Neural progenitor cell (in vitro differentiated cells): ENCODE measurements at regions not wholly inside any gene's neighbourhood (a gene's known extent, or its start where the extent isn't known, plus 50 kb on each side); places are given as distances from the start of the nearest gene placed in this dataset.
"Not testable (repeated sequence)": the region's sequence is repeated elsewhere in the genome, so short reads cannot be mapped to it uniquely, and the experiment has no call there.

Experiments
- EZH2 ChIP-seq: fragments of 200-600 bp; sonication (generic); IDR thresholded peaks from 2 replicates; pipeline ENCODE4 v1.6.1; 2017; ENCODE audit warnings: antibody characterized with exemption, mild to moderate bottlenecking, moderate library complexity
- EZH2phosphoT487 ChIP-seq: fragments of 200-600 bp; sonication (generic); IDR thresholded peaks from 2 replicates; pipeline ENCODE4 v1.6.1; 2017; ENCODE audit warnings: antibody characterized with exemption
- TF ChIP-seq, protein P1 (sequence below): fragments of 200-600 bp; sonication (generic); IDR thresholded peaks from 2 replicates; pipeline ENCODE4 v1.5.1; 2017; ENCODE audit warnings: antibody characterized with exemption, mild to moderate bottlenecking

DNA sequence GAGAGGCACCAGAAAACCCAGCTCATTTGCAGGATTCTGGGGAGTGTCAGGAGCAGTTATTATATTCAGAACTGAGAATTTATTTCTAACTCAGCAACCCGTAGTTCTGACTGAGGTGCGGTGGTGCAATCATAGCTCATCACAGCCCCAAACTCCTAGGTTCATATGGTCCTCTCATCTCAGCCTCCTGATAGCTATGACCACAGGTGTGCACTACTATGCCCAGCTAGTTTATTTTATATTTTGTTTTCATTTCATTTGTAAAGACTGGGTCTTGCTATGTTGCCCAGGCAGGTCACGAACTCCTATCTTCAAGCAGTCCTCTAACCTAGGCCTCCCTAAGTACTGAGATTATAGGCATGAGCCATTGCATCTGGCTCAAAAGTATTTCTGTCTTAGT lies 4819.8 kb upstream of the OR11H1 start:
- TF ChIP-seq, protein P1, sequence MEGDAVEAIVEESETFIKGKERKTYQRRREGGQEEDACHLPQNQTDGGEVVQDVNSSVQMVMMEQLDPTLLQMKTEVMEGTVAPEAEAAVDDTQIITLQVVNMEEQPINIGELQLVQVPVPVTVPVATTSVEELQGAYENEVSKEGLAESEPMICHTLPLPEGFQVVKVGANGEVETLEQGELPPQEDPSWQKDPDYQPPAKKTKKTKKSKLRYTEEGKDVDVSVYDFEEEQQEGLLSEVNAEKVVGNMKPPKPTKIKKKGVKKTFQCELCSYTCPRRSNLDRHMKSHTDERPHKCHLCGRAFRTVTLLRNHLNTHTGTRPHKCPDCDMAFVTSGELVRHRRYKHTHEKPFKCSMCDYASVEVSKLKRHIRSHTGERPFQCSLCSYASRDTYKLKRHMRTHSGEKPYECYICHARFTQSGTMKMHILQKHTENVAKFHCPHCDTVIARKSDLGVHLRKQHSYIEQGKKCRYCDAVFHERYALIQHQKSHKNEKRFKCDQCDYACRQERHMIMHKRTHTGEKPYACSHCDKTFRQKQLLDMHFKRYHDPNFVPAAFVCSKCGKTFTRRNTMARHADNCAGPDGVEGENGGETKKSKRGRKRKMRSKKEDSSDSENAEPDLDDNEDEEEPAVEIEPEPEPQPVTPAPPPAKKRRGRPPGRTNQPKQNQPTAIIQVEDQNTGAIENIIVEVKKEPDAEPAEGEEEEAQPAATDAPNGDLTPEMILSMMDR: not testable (repeated sequence)
- not testable (repeated sequence) for TF ChIP-seq EZH2phosphoT487, EZH2
